ENCODE measurements at regions not wholly inside any gene's neighbourhood (a gene's known extent, or its start where the extent isn't known, plus 50 kb on each side); places are given as distances from the start of the nearest gene placed in this dataset.
"Not testable (repeated sequence)": the region's sequence is repeated elsewhere in the genome, so short reads cannot be mapped to it uniquely, and the experiment has no call there.

GRCh38 chr6:11403035-11403601, 134.4 kb upstream of the TMEM170B start:
- FAIRE-seq: no peak

- not testable (repeated sequence) for FAIRE-seq
Measured at GRCh38 chr6:11402581-11402980, 135.0 kb upstream of the TMEM170B start.

- not testable (repeated sequence) for FAIRE-seq
Measured at GRCh38 chr6:11401954-11402353, 135.6 kb upstream of the TMEM170B start.

GRCh38 chr6:11398451-11399326, 138.9 kb upstream of the TMEM170B start:
- no peak for FAIRE-seq

- FAIRE-seq: no peak
Measured at GRCh38 chr6:11397622-11398450, 139.7 kb upstream of the TMEM170B start.

- FAIRE-seq: no peak
Measured at GRCh38 chr6:11396860-11397259, 140.7 kb upstream of the TMEM170B start.

- no peak for FAIRE-seq
Measured at GRCh38 chr6:11393713-11394627, 143.6 kb upstream of the TMEM170B start.

GRCh38 chr6:11392778-11393507, 144.6 kb upstream of the TMEM170B start:
- no peak for FAIRE-seq

- no peak for FAIRE-seq
Measured at GRCh38 chr6:11391934-11392777, 145.4 kb upstream of the TMEM170B start.

GRCh38 chr6:11389977-11390376, 147.6 kb upstream of the TMEM170B start:
- no peak for FAIRE-seq

- FAIRE-seq: no peak
Measured at GRCh38 chr6:11388983-11389944, 148.3 kb upstream of the TMEM170B start.

- no peak for FAIRE-seq
Measured at GRCh38 chr6:11387707-11388430, 149.7 kb upstream of the TMEM170B start.

- FAIRE-seq: no peak
Measured at GRCh38 chr6:11386726-11387125, 150.8 kb upstream of the TMEM170B start.

- no peak for FAIRE-seq
Measured at GRCh38 chr6:11386323-11386722, 151.2 kb upstream of the TMEM170B start.

GRCh38 chr6:11384531-11385309, 152.3 kb upstream of the NEDD9 start:
- no peak for FAIRE-seq

- FAIRE-seq: no peak
Measured at GRCh38 chr6:11381801-11382513, 149.5 kb upstream of the NEDD9 start.
